NT2/D1 (cell line): ENCODE measurements at regions not wholly inside any gene's neighbourhood (a gene's known extent, or its start where the extent isn't known, plus 50 kb on each side); places are given as distances from the start of the nearest gene placed in this dataset.

Experiments
- YY1 ChIP-seq: IDR thresholded peaks from 2 replicates; pipeline ENCODE4 v1.6.1; 2011; ENCODE audit not compliant: insufficient read length, insufficient read depth
- ZNF274 ChIP-seq: IDR thresholded peaks from 2 replicates; pipeline ENCODE4 v1.6.1; 2011; ENCODE audit warnings: mild to moderate bottlenecking, low read depth, low read length

GRCh38 chr13:72144636-72145035 lies 277.6 kb upstream of the DACH1 start:
- TF ChIP-seq ZNF274: no peak
- TF ChIP-seq YY1: no peak
